ENCODE measurements at regions not wholly inside any gene's neighbourhood (a gene's known extent, or its start where the extent isn't known, plus 50 kb on each side); places are given as distances from the start of the nearest gene placed in this dataset.
"Not testable (repeated sequence)": the region's sequence is repeated elsewhere in the genome, so short reads cannot be mapped to it uniquely, and the experiment has no call there.

GRCh38 chr7:126022452-126022851 is 1092.8 kb upstream of the POT1 start:
- no peak for DNase-seq (ENCODE audit: low read depth in 4 of 4, low spot score in 2 of 4)

GRCh38 chr7:126016722-126017121 is 1087.1 kb upstream of the POT1 start:
- no peak for DNase-seq (ENCODE audit: low read depth in 4 of 4, low spot score in 2 of 4)

- DNase-seq (ENCODE audit: low read depth in 4 of 4, low spot score in 2 of 4) = no peak
Measured at GRCh38 chr7:126005064-126005463, 1075.4 kb upstream of the POT1 start.

- DNase-seq (ENCODE audit: low read depth in 4 of 4, low spot score in 2 of 4) = no peak
Measured at GRCh38 chr7:126001349-126001748, 1071.7 kb upstream of the POT1 start.

- no peak for DNase-seq (ENCODE audit: low read depth in 4 of 4, low spot score in 2 of 4)
Measured at GRCh38 chr7:125984795-125985194, 1055.2 kb upstream of the POT1 start.

- DNase-seq (ENCODE audit: low read depth in 4 of 4, low spot score in 2 of 4) = no peak
Measured at GRCh38 chr7:125971656-125972055, 1042.0 kb upstream of the POT1 start.

GRCh38 chr7:125966278-125967048 is 1036.8 kb upstream of the POT1 start:
- DNase-seq (ENCODE audit: low read depth in 4 of 4, low spot score in 2 of 4) = no peak

- no peak for DNase-seq (ENCODE audit: low read depth in 4 of 4, low spot score in 2 of 4)
Measured at GRCh38 chr7:125934955-125935354, 1005.3 kb upstream of the POT1 start.

GRCh38 chr7:125934539-125934938 is 1004.9 kb upstream of the POT1 start:
- no peak for DNase-seq (ENCODE audit: low read depth in 4 of 4, low spot score in 2 of 4)

- DNase-seq (ENCODE audit: low read depth in 4 of 4, low spot score in 2 of 4) = no peak
Measured at GRCh38 chr7:125930848-125931247, 1001.2 kb upstream of the POT1 start.

GRCh38 chr7:125927556-125927955 is 997.9 kb upstream of the POT1 start:
- DNase-seq (ENCODE audit: low read depth in 4 of 4, low spot score in 2 of 4) = no peak

- DNase-seq (ENCODE audit: low read depth in 4 of 4, low spot score in 2 of 4) = no peak
Measured at GRCh38 chr7:125926621-125927020, 997.0 kb upstream of the POT1 start.

GRCh38 chr7:125924037-125924436 is 994.4 kb upstream of the POT1 start:
- DNase-seq (ENCODE audit: low read depth in 4 of 4, low spot score in 2 of 4) = no peak

GRCh38 chr7:125915381-125915948 is 985.8 kb upstream of the POT1 start:
- DNase-seq (ENCODE audit: low read depth in 4 of 4, low spot score in 2 of 4) = not testable (repeated sequence)

GRCh38 chr7:125908711-125909110 is 979.1 kb upstream of the POT1 start:
- no peak for DNase-seq (ENCODE audit: low read depth in 4 of 4, low spot score in 2 of 4)

- no peak for DNase-seq (ENCODE audit: low read depth in 4 of 4, low spot score in 2 of 4)
Measured at GRCh38 chr7:125899577-125899976, 970.0 kb upstream of the POT1 start.

- DNase-seq (ENCODE audit: low read depth in 4 of 4, low spot score in 2 of 4) = no peak
Measured at GRCh38 chr7:125892434-125892833, 962.8 kb upstream of the POT1 start.

GRCh38 chr7:125878988-125879387 is 949.4 kb upstream of the POT1 start:
- DNase-seq (ENCODE audit: low read depth in 4 of 4, low spot score in 2 of 4) = no peak

- no peak for DNase-seq (ENCODE audit: low read depth in 4 of 4, low spot score in 2 of 4)
Measured at GRCh38 chr7:125878235-125878956, 948.8 kb upstream of the POT1 start.

- DNase-seq (ENCODE audit: low read depth in 4 of 4, low spot score in 2 of 4) = no peak
Measured at GRCh38 chr7:125877246-125877645, 947.6 kb upstream of the POT1 start.

- DNase-seq (ENCODE audit: low read depth in 4 of 4, low spot score in 2 of 4) = no peak
Measured at GRCh38 chr7:125876431-125876830, 946.8 kb upstream of the POT1 start.

GRCh38 chr7:125871431-125871830 is 941.8 kb upstream of the POT1 start:
- DNase-seq (ENCODE audit: low read depth in 4 of 4, low spot score in 2 of 4) = no peak
